ENCODE measurements at regions not wholly inside any gene's neighbourhood (a gene's known extent, or its start where the extent isn't known, plus 50 kb on each side); places are given as distances from the start of the nearest gene placed in this dataset.

DNA sequence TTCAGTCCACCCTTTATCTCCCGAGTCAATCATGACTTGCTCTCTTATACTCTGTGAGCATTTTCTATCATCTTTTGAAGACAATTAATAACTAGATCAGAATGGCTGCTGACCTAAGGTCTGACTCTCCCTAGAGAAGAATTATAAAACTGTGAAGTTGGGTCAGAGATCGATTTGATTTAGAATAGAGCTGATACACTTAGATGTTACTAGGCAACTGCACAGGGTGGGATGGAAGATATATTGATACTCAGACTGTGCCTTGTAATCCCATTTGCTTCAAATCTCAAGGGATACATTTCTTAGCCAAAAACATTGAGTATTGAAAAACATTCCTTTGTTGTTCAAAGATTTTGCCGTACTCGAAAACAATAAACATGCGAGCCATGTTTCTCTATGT, 106.0 kb upstream of the NMUR2 start:
- TF ChIP-seq, protein P1, sequence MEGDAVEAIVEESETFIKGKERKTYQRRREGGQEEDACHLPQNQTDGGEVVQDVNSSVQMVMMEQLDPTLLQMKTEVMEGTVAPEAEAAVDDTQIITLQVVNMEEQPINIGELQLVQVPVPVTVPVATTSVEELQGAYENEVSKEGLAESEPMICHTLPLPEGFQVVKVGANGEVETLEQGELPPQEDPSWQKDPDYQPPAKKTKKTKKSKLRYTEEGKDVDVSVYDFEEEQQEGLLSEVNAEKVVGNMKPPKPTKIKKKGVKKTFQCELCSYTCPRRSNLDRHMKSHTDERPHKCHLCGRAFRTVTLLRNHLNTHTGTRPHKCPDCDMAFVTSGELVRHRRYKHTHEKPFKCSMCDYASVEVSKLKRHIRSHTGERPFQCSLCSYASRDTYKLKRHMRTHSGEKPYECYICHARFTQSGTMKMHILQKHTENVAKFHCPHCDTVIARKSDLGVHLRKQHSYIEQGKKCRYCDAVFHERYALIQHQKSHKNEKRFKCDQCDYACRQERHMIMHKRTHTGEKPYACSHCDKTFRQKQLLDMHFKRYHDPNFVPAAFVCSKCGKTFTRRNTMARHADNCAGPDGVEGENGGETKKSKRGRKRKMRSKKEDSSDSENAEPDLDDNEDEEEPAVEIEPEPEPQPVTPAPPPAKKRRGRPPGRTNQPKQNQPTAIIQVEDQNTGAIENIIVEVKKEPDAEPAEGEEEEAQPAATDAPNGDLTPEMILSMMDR (IDR thresholded peaks at IDR 0.05; ENCODE audit: insufficient read depth, low read depth, low read length) = no peak
- TF ChIP-seq EZH2 (IDR thresholded peaks at IDR 0.05; ENCODE audit: insufficient read depth, low read length) = no peak

All from astrocyte (in vitro differentiated cells and primary cell).